ENCODE measurements at regions not wholly inside any gene's neighbourhood (a gene's known extent, or its start where the extent isn't known, plus 50 kb on each side); places are given as distances from the start of the nearest gene placed in this dataset.
A peak's percentile ranks its signal among the peaks of the same experiment; 100 is the strongest.

GRCh38 chr1:167159782-167160181 lies 60.9 kb upstream of the POU2F1 start:
- Histone ChIP-seq H2BK5ac (ENCODE audit: low read depth, low read length) (no peak overlapping the region), H4K5ac (ENCODE audit: insufficient read length, low read depth, low read length) (no peak overlapping the region), H3K23me2 (ENCODE audit: low read depth, low read length) (peaks cover 3% of the 10 kb centered on the region; the same call in 1 of the 2 replicates), H3K23ac (ENCODE audit: insufficient read length) (no peak overlapping the region), H2AK5ac (ENCODE audit: low read depth, low read length) (no peak overlapping the region), H3K4ac (replicated peaks; ENCODE audit: insufficient read length, low read depth, low read length) (no peak overlapping the region), H3K4me1 (replicated peaks in 1 of 4; ENCODE audit: control insufficient read depth in 3 of 4, insufficient read depth in 4 of 4, low read length in 3 of 4) (peaks cover 16 to 33% (median 22%) of the 10 kb centered on the region in 4 experiments), H3K27me3 (replicated peaks in 1 of 4; ENCODE audit: control insufficient read depth in 3 of 4, extremely low read depth in 1 of 4, insufficient read depth in 3 of 4, low read length in 3 of 4) (no peaks in the 10 kb centered on the region), H3K36me3 (ENCODE audit: control insufficient read depth in 2 of 4, insufficient read depth in 4 of 4, low read length in 3 of 4) (0 out of 8 replicates have a peak, but pooled peaks cover 0 to 3% (median 0%) of the 10 kb centered on the region in 4 experiments), H3K79me1 (ENCODE audit: low read depth, low read length) (peaks cover 2% of the 10 kb centered on the region; the same call in 1 of the 2 replicates), H2AFZ (ENCODE audit: low read length) (no peak overlapping the region), H3K9ac (replicated peaks in 1 of 4; ENCODE audit: extremely low read depth in 1 of 4, low read depth in 3 of 4, low read length in 3 of 4) (no peak overlapping the region), H3K18ac (ENCODE audit: extremely low read depth, low read length) (no peak overlapping the region), H3K56ac (replicated peaks; ENCODE audit: insufficient read length, low read depth, low read length) (no peak overlapping the region), H3K27ac (ENCODE audit: low read depth, low read length) (no peak overlapping the region), H4K8ac (ENCODE audit: extremely low read depth, insufficient read depth, low read length) (no peak overlapping the region), H2BK120ac (replicated peaks; ENCODE audit: low read depth, low read length) (no peak overlapping the region), H3K4me3 (ENCODE audit: extremely low read depth in 1 of 4, insufficient read depth in 2 of 4, low read depth in 3 of 4, low read length in 4 of 4) (no peak overlapping the region), H3K9me3 (ENCODE audit: insufficient read depth in 2 of 2, low read depth in 1 of 2, low read length in 1 of 2) (no peaks in the 10 kb centered on the region), H3K79me2 (ENCODE audit: control insufficient read depth in 1 of 2, insufficient read depth in 2 of 2, low read length in 2 of 2) (no peaks in the 10 kb centered on the region), H4K91ac (replicated peaks; ENCODE audit: insufficient read length, low read length) (no peak overlapping the region), H2BK12ac (ENCODE audit: low read depth, low read length) (peak overlapping the region; percentile 60; the same call in 1 of the 2 replicates), H3K14ac (ENCODE audit: insufficient read length) (no peak overlapping the region), H2BK20ac (ENCODE audit: low read length) (no peak overlapping the region; the same call in 1 of the 2 replicates), H4K20me1 (replicated peaks in 1 of 2; ENCODE audit: control insufficient read depth in 1 of 2, insufficient read depth in 2 of 2, low read length in 2 of 2) (no peaks in the 10 kb centered on the region), H2BK15ac (ENCODE audit: low read length) (no peak overlapping the region), H3K4me2 (ENCODE audit: insufficient read depth in 1 of 2, low read depth in 2 of 2, low read length in 2 of 2) (no peak overlapping the region)
- FAIRE-seq (no peak), DNase-seq (ENCODE audit: low read depth in 1 of 2, low spot score in 2 of 2) (no peak)
- ChIA-PET POLR2A (ENCODE audit: partially characterized antibody) (no interaction called here), CTCF (ENCODE audit: partially characterized antibody) (interaction anchor here (0.7 to 1.5 kb wide), 4 partner anchors 11 to 26 kb away, joined by 3 to 6 read pairs (median 4); no protein-coding TSS in a partner anchor)
- WGBS, 2 experiments (ENCODE audit: extremely low coverage in 1 of 2, insufficient coverage in 1 of 2, insufficient read length in 1 of 2, insufficient replicate concordance in 2 of 2, low coverage in 1 of 2, low lambda C conversion rate in 2 of 2, missing lambda C conversion rate in 1 of 2): 96% methylated on average over 5 of the region's 5 CpGs; no CpG with 5 or more reads in 1 of the 2 experiments
- TF ChIP-seq POU5F1 (IDR thresholded peaks at IDR 0.05; ENCODE audit: low read depth, low read length) (no peak), FOSL1 (IDR thresholded peaks at IDR 0.05; ENCODE audit: insufficient read depth, low read depth, low read length) (no peak), SP2 (IDR thresholded peaks at IDR 0.05; ENCODE audit: low read length) (no peak)

Measured in H1 (cell line).